B cell (primary cell): ENCODE measurements at regions not wholly inside any gene's neighbourhood (a gene's known extent, or its start where the extent isn't known, plus 50 kb on each side); places are given as distances from the start of the nearest gene placed in this dataset.

Source experiments
- ATAC-seq: fragments of 200-7000 bp; cut with Tn5 transposase; one replicate; pipeline ENCODE4 v1.10.0; 2021; ENCODE audit warnings: low read depth, mild to moderate bottlenecking, moderate number of reproducible peaks, moderate library complexity
- CTCF ChIA-PET: fragments of 350-600 bp; sonication (Branson Sonifier 250); formaldehyde crosslinking; loops from one replicate; lab custom pipeline; 2021; ENCODE audit warnings: antibody characterized with exemption, inconsistent platforms; lab: Charles Lee
- POLR2A ChIA-PET: fragments of 350-600 bp; sonication (Branson Sonifier 250); formaldehyde crosslinking; loops from one replicate; lab custom pipeline; 2021; ENCODE audit warnings: antibody characterized with exemption; lab: Charles Lee
- DNase-seq: peaks from one replicate; pipeline ENCODE4 v3.0.0; 2013
- H2AFZ ChIP-seq: 2 replicates; pipeline ENCODE4 v1.6.1; 2012; ENCODE audit warnings: mild to moderate bottlenecking, low read depth, low read length; ENCODE audit not compliant: insufficient read depth, poor library complexity, severe bottlenecking
- H3K27ac ChIP-seq, 2 donors: 1 replicate in 1 of 2; 2 replicates in 1 of 2; pipeline ENCODE4 v1.5.1; 2012 to 2013; ENCODE audit warnings: low read length in 2 of 2, mild to moderate bottlenecking in 2 of 2, moderate library complexity in 1 of 2
- H3K27me3 ChIP-seq, 4 experiments: fragments of 200-600 bp in 1 of 4; sonication (generic) in 1 of 4; replicated peaks in 1 of 4; 1 replicate in 2 of 4; 2 replicates in 2 of 4; pipeline versions ENCODE4 v1.6.1 to v1.7.0; 2013 to 2016; ENCODE audit warnings: low read length in 3 of 4, mild to moderate bottlenecking in 2 of 4, mixed read lengths in 1 of 4, moderate library complexity in 1 of 4; ENCODE audit not compliant: insufficient read depth in 4 of 4, control insufficient read depth in 3 of 4; ENCODE audit errors: control extremely low read depth in 1 of 4
- H3K36me3 ChIP-seq, 2 experiments: replicated peaks in 1 of 2; 1 replicate in 1 of 2; 2 replicates in 1 of 2; pipeline versions ENCODE4 v1.6.1 to v1.7.1; 2013; ENCODE audit warnings: low read length in 1 of 2; ENCODE audit not compliant: insufficient read depth in 2 of 2, control insufficient read depth in 1 of 2; ENCODE audit errors: control extremely low read depth in 1 of 2, extremely low read depth in 1 of 2
- H3K4me1 ChIP-seq, 2 donors: fragments of 200-600 bp in 1 of 2; sonication (generic) in 1 of 2; 1 replicate in 1 of 2; 2 replicates in 1 of 2; pipeline versions ENCODE4 v1.5.1 to v1.6.1; 2013 to 2017; ENCODE audit warnings: low read length in 2 of 2; ENCODE audit not compliant: control insufficient read depth in 2 of 2, insufficient read depth in 2 of 2
- H3K4me2 ChIP-seq: replicated peaks from 2 replicates; pipeline ENCODE3; 2012; ENCODE audit warnings: mild to moderate bottlenecking, low read depth, low read length; ENCODE audit not compliant: poor library complexity, severe bottlenecking
- H3K4me3 ChIP-seq, 5 experiments: fragments of 200-600 bp in 1 of 5; sonication (generic) in 1 of 5; 1 replicate in 3 of 5; 2 replicates in 2 of 5; pipeline versions ENCODE4 v1.5.1 to v1.7.0; 2011 to 2016; ENCODE audit warnings: low read length in 4 of 5, mild to moderate bottlenecking in 4 of 5, low read depth in 2 of 5, control low read depth in 1 of 5, moderate library complexity in 1 of 5; ENCODE audit not compliant: insufficient read depth in 1 of 5; ENCODE audit errors: control extremely low read depth in 1 of 5, extremely low read depth in 1 of 5
- H3K79me2 ChIP-seq: fragments of 200-600 bp; sonication (generic); one replicate; pipeline ENCODE4 v1.6.0; 2016; ENCODE audit warnings: low read length; ENCODE audit not compliant: control insufficient read depth, insufficient read depth
- H3K9ac ChIP-seq: fragments of 200-600 bp; sonication (generic); 2 replicates; pipeline ENCODE4 v1.6.1; 2017; ENCODE audit warnings: mild to moderate bottlenecking, low read length, moderate library complexity
- H3K9me3 ChIP-seq, 3 donors: one replicate each; pipeline versions ENCODE4 v1.6.1 to v1.7.1; 2013; ENCODE audit warnings: low read length in 2 of 3; ENCODE audit not compliant: control insufficient read depth in 2 of 3, insufficient read depth in 1 of 3; ENCODE audit errors: control extremely low read depth in 1 of 3
- H4K20me1 ChIP-seq: 2 replicates; pipeline ENCODE4 v1.6.0; 2012; ENCODE audit warnings: mild to moderate bottlenecking, low read length; ENCODE audit not compliant: insufficient read depth, control insufficient read depth, poor library complexity, severe bottlenecking
- H3K27ac Mint-ChIP-seq: one replicate; pipeline ENCODE4 v1.8.0; 2021; ENCODE audit warnings: mixed read lengths
- H3K27me3 Mint-ChIP-seq: one replicate; pipeline ENCODE4 v1.8.0; 2021; ENCODE audit warnings: mixed read lengths
- H3K4me1 Mint-ChIP-seq: one replicate; pipeline ENCODE4 v1.8.0; 2021; ENCODE audit warnings: mixed read lengths
- H3K4me3 Mint-ChIP-seq: one replicate; pipeline ENCODE4 v1.8.0; 2021; ENCODE audit warnings: mixed read lengths
- H3K9me3 Mint-ChIP-seq: one replicate; pipeline ENCODE4 v1.8.0; 2022; ENCODE audit warnings: mixed read lengths; ENCODE audit not compliant: insufficient read depth
- EZH2 ChIP-seq: IDR thresholded peaks from 2 replicates; pipeline ENCODE4 v1.6.1; 2012; ENCODE audit warnings: borderline replicate concordance, low read depth, mild to moderate bottlenecking, moderate library complexity, low read length; ENCODE audit not compliant: insufficient read depth, poor library complexity, severe bottlenecking
- WGBS: methylation state at CpG from one replicate; pipeline ENCODE4 v1.1.5; 2013; ENCODE audit warnings: missing lambda C conversion rate; ENCODE audit not compliant: insufficient coverage; 5-methylcytosine and 5-hydroxymethylcytosine counted together
- intact Hi-C: fragments of 100-400 bp; cut with micrococcal nuclease; formaldehyde crosslinking; loops from one replicate; pipeline ENCODE4 v1.10.0; 2022
- TF ChIP-seq, protein P1 (sequence below): fragments of 200-600 bp; IDR thresholded peaks from one replicate; pipeline ENCODE4 v1.8.0; 2022; ENCODE audit warnings: antibody characterized with exemption, mild to moderate bottlenecking

DNA sequence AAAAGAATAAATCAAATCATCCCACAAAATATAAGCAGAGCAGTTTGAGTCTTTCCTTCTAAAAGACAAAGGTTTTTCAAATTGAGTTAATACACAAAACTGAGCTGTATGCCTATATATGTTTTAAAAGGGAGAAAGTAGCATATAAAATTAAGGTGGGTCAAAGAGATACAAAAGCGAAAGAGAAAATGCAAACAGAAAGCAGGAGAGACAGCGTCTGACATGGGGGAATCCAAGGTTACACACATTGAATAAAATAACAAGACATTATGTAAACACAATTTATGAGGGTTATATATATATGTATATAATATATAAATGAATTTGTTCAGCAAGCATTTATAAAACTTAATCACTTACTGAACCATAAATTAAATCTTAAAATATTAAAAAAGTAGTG, 276.1 kb upstream of the LCORL start:
- TF ChIP-seq, protein P1, sequence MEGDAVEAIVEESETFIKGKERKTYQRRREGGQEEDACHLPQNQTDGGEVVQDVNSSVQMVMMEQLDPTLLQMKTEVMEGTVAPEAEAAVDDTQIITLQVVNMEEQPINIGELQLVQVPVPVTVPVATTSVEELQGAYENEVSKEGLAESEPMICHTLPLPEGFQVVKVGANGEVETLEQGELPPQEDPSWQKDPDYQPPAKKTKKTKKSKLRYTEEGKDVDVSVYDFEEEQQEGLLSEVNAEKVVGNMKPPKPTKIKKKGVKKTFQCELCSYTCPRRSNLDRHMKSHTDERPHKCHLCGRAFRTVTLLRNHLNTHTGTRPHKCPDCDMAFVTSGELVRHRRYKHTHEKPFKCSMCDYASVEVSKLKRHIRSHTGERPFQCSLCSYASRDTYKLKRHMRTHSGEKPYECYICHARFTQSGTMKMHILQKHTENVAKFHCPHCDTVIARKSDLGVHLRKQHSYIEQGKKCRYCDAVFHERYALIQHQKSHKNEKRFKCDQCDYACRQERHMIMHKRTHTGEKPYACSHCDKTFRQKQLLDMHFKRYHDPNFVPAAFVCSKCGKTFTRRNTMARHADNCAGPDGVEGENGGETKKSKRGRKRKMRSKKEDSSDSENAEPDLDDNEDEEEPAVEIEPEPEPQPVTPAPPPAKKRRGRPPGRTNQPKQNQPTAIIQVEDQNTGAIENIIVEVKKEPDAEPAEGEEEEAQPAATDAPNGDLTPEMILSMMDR: no peak
- TF ChIP-seq EZH2: no peak
- Histone ChIP-seq H3K36me3 (no peaks in the 10 kb centered on the region), H3K9me3 (no peaks in the 10 kb centered on the region), H3K4me1 (no peaks in the 10 kb centered on the region), H2AFZ (no peak overlapping the region), H3K9ac (no peak overlapping the region), H3K27ac (no peak overlapping the region), H3K27me3 (no peaks in the 10 kb centered on the region), H3K79me2 (no peaks in the 10 kb centered on the region), H3K4me3 (no peak overlapping the region), H4K20me1 (no peaks in the 10 kb centered on the region), H3K4me2 (no peak overlapping the region)
- WGBS: no CpG with 5 or more reads among the region's 2 CpGs
- ATAC-seq: no peak
- POLR2A ChIA-PET: no interaction called here
- intact Hi-C loops: no loop called here
- Mint-ChIP-seq H3K4me1 (no peaks in the 10 kb centered on the region), H3K27ac (no peak overlapping the region), H3K9me3 (no peaks in the 10 kb centered on the region), H3K4me3 (no peak overlapping the region), H3K27me3 (no peaks in the 10 kb centered on the region)
- CTCF ChIA-PET: interaction anchor here (1.6 kb wide), 1 partner anchor 10 kb away, joined by 3 read pairs; no protein-coding TSS in a partner anchor
- no peak for DNase-seq

GRCh38 chr4:18296411-18296810, 274.9 kb upstream of the LCORL start:
- Histone ChIP-seq H3K27me3 (no peaks in the 10 kb centered on the region), H3K79me2 (no peaks in the 10 kb centered on the region), H3K9ac (no peak overlapping the region), H3K4me3 (no peak overlapping the region), H3K4me1 (no peaks in the 10 kb centered on the region), H2AFZ (no peak overlapping the region), H3K36me3 (no peaks in the 10 kb centered on the region), H3K4me2 (no peak overlapping the region), H4K20me1 (no peaks in the 10 kb centered on the region), H3K27ac (no peak overlapping the region), H3K9me3 (no peaks in the 10 kb centered on the region)
- no peak for ATAC-seq
- ChIA-PET CTCF (interaction anchor here (1.6 kb wide), 1 partner anchor 8 kb away, joined by 3 read pairs; no protein-coding TSS in a partner anchor), POLR2A (no interaction called here)
- TF ChIP-seq, protein P1: no peak
- TF ChIP-seq EZH2: no peak
- Mint-ChIP-seq H3K27ac (no peak overlapping the region), H3K4me3 (no peak overlapping the region), H3K4me1 (no peaks in the 10 kb centered on the region), H3K27me3 (no peaks in the 10 kb centered on the region), H3K9me3 (no peaks in the 10 kb centered on the region)
- no CpG with 5 or more reads among the region's 2 CpGs for WGBS
- no peak for DNase-seq
- intact Hi-C loops: no loop called here
